GM18951 (cell line): ENCODE measurements at regions not wholly inside any gene's neighbourhood (a gene's known extent, or its start where the extent isn't known, plus 50 kb on each side); places are given as distances from the start of the nearest gene placed in this dataset.

Source experiments
- POLR2A ChIP-seq: IDR thresholded peaks from 4 replicates; pipeline ENCODE4 v1.6.1; 2011; ENCODE audit warnings: mild to moderate bottlenecking; ENCODE audit not compliant: insufficient read length, insufficient read depth; ENCODE audit errors: extremely low read depth
- in situ Hi-C: fragments of 300-500 bp; cut with MboI; formaldehyde crosslinking; loops from one replicate; pipeline ENCODE4 v1.12.0; 2022; ENCODE audit warnings: low sequenced_read_pairs, mixed read lengths, inconsistent platforms; ENCODE audit not compliant: unreplicated experiment

DNA sequence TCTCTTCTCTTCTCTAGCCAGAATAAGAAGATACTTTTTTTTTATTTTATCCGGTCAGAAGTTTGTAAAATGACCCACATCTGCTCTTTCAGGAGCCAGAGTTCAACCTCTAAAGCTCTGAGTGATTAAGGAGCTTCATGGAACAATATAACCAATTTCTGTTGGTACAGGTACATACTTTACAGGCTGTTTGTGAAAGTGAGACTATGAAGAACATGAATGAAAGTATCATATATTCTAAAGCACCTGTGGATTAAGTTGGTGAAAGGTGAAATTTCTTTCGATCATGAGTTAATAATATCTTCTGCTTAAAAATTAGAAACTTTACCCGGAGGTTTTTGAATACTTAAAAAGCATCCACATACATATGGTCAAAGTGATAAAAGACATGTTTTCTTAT is 65.2 kb downstream of the DMRT2 start:
- in situ Hi-C loops = no loop called here
- no peak for TF ChIP-seq POLR2A

DNA sequence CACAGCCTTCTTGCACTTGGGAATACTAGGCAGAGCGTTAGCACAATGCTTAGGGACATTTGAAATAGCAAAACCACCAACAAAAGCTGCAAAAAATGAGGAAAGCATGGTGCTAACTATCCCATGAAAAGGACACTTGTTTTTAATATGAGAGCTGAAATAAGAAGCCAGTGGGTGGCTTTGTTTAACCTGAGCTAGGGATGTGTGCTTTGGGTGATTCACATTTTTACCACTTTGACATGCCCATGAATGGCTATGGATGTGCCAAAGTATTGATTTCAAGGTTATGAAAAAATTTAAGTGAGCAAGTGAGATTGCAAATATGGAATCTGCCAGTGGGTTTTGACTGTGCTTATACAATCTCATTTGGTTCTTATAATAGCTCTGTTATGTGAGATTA is 67.3 kb downstream of the DMRT2 start:
- TF ChIP-seq POLR2A = no peak
- in situ Hi-C loops = no loop called here

DNA sequence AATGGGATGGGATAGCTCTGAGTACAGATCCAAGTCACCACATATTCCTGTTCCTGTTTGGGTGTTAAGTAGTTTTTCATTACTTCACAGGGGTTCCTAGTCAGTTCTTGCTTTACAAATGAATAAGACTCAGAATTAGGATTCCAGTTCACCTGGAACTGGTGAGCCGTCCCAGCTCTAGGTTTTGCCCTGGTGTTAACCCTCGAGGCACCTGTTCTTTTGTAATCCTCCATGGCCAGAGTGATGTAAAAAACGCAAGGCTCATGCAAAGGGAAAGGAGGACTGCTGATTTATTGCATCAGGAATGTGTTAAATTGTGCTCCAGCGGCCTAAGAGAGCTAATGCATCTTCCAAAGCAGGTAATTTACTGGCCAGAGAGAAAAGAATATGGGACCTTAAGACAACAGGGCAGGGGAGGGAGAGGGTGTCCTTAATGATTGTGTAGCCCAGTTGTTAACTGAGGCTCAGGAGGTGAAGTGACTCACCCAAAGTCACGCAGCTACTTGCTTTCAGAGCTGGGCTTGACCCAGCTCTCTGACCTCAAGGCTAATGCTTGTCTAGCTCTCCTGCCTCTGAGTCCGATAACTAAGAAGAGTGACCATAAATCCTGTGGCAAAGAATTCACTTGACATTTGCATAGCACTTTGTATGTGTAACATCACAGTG is 70.5 kb downstream of the DMRT2 start:
- TF ChIP-seq POLR2A = no peak
- in situ Hi-C loops = no loop called here

DNA sequence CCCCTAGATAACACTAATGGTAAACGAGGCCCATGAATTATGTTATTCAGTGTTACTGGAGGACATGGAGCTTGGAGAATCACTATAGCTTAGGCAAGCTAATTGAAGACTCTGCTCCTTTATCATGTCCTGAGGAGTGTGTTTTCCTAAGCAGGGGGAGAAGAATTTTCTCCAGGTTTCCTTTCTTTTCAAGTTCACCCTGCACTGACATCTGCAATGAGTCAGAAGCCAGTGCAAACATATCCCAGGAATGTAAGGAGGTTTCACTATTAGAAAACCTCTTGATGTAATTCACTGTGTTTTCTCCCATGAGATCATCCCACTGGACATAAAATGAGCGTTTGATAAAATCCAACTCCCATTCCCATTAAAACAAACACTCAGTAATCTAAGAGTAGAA is 75.6 kb downstream of the DMRT2 start:
- no peak for TF ChIP-seq POLR2A
- in situ Hi-C loops = no loop called here

DNA sequence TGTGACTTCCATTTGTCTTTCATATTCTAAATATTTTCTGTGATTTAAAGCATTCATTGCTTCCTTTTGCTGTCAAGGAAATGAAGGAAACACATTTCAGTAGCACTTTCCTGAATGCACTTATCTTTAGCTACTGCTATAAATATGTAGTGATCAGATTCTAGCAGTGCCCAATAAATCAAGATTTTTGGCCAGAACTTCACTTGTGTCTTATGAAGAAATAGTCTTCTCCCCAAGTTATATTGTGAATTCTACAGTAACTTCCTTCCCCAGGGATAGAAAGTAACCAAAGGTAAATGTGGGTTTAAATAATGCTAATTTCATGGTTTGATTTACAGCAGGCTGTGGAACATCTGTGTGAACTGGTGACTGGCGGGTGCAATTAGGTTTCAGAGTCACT is 77.9 kb downstream of the DMRT2 start:
- in situ Hi-C loops = no loop called here
- no peak for TF ChIP-seq POLR2A

DNA sequence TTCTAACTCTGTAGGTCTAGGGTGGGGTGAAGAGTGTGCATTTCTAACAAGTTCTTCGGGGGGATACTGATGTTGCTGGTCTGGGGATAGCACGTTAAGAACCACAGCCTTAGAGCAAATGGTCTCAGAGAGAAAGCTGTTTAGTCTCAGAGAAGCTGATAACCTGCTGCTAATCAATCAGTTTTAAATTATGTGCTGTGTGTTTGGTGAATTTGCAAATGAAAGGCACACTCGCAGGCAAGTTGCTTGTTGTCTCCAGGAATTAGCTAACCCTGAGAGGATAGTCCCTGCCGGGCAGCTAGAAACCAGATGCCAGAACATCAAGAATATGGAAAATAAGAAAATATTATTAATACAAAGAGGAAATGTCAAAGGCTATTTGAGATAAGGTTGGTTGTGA is 79.2 kb downstream of the DMRT2 start:
- in situ Hi-C loops = no loop called here
- TF ChIP-seq POLR2A = no peak

DNA sequence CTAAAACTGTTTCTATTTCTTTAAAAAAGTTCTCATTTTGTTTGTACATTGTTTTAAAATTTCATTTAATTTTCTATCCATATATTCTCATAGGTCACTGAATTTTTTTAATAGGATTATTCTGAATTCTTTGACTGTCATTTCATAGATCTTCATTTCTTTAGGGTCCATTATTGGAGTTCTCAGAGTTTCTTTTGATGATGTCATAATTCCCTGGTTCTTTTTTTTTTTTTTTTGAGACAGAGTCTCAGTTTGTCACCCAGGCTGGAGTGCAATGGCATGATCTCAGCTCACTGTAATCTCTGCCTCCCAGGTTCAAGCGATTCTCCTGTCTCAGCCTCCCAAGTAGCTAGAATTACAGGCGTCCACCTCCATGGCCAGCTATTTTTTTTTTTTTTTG is 89.9 kb downstream of the DMRT2 start:
- TF ChIP-seq POLR2A = no peak
- in situ Hi-C loops = no loop called here

DNA sequence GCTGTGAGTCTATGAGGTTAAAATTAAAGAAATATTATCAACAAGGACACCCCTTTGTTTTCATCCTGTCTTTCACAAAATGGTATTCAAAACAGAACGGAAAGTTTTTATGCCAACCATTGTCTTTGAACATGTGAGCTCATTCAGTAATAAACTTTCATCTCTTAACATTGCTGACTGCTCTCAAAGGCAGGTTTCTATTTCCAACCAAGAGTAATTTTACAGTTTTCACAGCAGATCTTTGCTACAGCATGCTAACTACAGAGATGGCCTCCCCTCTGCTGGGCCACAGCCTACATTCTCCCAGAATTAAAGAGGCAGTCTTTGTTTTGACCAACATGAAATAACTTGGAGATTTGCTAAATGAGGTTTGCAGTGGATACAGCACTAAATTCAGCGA is 101.5 kb downstream of the DMRT2 start:
- TF ChIP-seq POLR2A = no peak
- in situ Hi-C loops = no loop called here

DNA sequence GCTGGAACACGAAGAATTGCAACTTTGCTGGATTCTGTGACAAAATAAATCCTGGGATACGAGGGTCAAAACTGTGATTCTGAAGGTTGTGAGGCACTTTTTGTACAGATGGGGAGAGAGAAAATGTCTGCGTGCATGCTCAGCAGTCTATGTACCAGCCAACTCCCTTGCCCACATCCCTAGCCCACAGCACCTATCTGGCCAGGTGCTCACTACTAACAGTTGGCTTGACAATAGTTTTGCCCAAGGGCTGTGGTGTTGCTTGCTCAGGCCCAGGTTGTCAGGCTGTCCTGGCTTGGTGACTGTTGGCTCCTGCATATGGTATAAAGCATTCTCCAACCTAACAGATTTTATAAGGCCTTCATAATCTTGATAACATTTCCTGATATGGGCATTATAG is 102.0 kb downstream of the DMRT2 start:
- in situ Hi-C loops = no loop called here

DNA sequence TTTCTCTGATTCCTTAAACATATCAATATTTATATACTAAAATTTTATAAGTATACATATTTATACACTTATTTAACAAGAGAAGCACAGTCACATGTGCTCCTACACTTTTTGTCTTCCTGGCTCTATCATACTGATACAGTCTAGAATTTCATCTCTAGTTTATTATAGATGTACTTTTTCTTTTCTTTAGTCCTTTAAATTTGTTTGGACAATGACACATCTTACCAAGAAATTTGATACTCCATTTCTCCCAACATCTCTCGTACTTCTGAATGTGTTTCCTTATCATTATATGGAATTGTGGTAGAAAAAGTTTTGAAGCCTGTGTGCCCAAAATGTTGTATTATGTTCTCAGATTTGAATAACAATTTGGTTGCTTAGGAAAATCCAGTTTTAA is 104.6 kb downstream of the DMRT2 start:
- no peak for TF ChIP-seq POLR2A
- in situ Hi-C loops = no loop called here

More for the DNA sequence above, 102.0 kb downstream of the DMRT2 start:
- TF ChIP-seq POLR2A = no peak

DNA sequence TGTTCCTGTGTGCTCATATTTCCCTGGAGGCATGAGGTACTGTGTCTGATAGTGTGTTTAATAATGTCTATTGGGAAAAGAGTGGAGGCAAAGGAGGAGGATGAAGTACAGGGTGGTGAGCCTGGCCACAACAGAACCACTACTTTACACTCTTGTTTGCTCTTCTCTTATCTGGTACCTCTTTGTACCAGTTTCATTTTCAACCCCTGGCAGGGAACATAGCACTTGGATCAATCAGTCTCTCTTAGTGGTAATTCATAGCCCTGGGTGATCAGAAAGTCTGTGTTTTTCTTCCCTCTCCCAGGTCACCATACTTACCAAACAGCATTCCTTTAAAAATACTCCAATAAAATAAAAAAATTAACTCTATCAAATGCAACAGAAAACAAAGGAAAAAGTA is 105.4 kb downstream of the DMRT2 start:
- in situ Hi-C loops = no loop called here
- no peak for TF ChIP-seq POLR2A

DNA sequence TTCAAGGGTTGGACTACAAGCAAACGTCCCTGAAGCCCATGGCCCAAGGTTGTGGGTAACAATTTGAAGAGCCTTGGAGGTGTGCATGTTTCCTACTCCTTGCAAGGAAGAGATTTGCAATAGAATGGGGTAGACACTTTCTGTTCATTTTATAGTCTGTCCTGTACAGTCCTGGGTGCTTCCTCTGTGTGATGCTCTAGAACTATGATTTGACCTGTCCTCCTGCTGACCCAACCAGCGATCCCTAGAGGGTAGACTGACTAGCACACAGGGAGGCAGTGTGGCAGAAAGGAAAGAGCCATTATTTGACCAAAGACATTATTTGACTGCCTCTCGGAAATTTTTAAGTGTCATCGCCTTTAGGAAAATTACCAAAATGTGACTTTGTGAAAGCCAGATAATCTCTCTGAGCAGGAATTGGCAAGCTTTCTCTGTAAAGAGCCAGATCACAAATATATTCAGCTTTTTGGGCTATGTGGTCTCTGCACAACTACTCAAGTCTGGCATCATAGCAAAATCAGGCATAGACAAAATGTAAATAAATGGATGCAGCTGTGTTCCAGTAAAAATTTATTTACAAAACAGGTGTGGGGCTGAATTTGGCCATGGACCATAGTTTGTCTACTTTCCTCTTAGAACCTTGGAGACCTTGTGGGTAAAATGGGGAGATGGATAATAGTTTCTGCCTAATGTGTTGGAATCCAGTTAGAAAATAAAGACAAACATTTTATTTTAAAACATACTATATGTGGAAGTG is 106.8 kb downstream of the DMRT2 start:
- TF ChIP-seq POLR2A = no peak
- in situ Hi-C loops = no loop called here

DNA sequence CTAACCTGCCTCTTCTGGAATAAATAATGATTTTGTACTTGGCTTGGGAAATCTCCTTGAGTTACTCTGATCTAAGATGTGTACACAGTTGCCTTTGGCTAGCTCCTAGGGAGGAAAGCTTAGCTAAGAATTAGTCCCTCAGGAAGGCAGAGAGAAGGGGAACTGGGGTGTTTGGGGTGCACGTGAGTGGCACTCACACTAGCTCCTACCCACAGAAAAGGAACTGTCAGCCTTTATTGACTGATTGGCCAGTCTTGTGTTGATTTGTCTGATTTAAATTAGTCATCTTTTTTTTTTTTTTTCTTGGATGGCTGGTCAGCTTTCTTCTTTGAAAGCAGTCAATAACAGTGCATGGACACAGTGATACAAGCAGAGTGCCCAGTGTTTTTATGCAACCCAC is 107.7 kb downstream of the DMRT2 start:
- TF ChIP-seq POLR2A = no peak
- in situ Hi-C loops = no loop called here

DNA sequence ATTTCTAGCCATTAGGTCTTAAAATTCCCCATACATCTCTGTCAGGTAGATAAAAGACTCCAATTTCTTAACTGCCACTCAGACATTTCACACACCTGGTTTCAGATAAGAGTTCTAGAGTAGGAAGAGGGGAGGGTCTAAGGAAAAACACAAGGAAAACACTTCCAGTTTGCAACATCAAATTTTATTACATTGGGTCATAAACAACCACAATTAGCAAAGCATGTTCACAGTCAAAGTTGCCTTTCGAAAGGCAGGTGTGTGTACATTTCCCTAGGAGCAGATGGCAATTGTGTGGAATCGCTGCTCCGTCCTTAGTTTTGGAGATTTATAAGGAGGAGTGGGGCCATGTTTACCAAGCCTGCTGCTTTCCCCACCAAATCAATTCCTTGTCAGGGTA is 120.8 kb downstream of the DMRT2 start:
- in situ Hi-C loops = no loop called here
- TF ChIP-seq POLR2A = no peak
